Middle frontal gyrus (tissue), 1 donor: ENCODE measurements at regions not wholly inside any gene's neighbourhood (a gene's known extent, or its start where the extent isn't known, plus 50 kb on each side); places are given as distances from the start of the nearest gene placed in this dataset.

ENCODE experiments used
- DNase-seq: peaks from one replicate; pipeline ENCODE4 v3.0.0-alpha.2; 2015; ENCODE audit warnings: low spot score; ENCODE audit errors: extremely low spot score

DNA sequence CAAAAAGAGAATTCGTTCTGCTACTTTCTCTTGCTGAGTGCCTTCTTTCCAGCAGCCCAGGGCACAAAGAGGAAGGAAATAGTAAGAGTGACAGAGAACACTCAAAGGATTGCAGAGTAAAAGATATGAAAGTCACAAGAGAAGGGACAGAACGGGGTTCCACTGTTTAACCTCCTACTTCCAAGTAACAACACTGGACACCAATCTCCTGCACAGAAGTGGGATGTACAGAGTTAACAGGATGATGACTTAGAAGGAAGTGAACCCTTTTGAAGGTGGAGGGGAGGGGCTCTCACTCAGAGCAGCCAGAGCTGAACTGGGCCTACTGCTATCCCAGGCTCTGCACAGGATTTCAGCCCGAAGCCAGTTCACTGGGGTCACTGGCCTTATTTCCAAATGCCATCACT, 130.1 kb upstream of the PRICKLE2 start:
- no peak for DNase-seq

DNA sequence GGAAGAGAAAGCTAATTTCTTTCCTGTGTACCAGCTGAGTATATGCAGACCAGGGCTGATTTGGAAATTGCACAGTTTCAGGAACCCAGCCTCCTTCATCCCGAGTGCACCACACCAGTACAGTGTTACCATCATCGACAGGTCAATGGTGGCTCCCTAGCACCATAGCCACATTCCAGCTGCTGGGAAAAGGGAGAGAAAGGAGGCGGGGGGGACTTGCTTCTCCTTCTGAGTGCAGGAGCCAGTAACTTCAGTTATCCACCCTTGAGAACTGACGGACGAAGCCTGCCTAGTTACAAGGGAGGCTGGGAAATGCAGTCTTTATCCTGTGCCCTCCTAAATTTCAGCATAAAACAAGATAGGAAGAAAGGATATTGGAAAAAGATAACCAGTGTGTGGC, 129.7 kb upstream of the PRICKLE2 start:
- no peak for DNase-seq

DNA sequence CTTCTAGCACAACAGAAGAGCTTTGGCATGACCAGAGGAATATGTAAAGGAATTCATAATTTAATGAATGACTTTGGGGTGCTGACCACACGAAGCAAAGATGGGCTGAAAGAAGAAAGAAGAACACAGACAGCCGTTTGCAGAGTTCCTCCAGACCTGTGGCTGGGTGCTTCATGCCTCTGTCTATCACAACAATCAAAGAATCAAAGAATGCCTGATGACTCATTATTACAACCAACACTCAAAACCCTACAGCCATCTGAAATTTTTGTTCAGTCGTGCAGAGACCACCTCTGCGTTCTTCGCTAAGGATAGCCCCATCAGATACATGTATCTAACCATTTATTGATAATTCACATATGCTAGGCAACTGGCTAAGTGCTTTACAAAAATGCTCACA, 129.0 kb upstream of the PRICKLE2 start:
- DNase-seq, result no peak

DNA sequence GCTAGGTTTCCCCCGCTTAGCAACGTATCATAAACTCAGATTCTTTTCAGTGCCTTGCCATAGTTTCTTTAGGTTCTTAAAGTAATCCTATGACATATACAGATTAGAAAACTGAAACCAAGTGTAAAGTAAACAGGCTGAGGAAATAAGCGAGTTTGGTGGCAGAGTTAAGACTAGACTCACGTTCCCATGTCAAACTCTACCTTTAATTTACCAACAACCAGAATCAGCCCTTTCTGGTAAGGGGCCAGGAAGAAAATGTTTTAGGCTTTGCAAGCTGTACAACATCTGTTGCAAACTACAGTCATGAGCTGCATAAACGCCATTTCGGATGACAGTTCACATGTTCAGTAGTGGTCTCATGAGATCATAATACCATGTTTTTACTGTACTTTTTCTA, 128.0 kb upstream of the PRICKLE2 start:
- no peak for DNase-seq

DNA sequence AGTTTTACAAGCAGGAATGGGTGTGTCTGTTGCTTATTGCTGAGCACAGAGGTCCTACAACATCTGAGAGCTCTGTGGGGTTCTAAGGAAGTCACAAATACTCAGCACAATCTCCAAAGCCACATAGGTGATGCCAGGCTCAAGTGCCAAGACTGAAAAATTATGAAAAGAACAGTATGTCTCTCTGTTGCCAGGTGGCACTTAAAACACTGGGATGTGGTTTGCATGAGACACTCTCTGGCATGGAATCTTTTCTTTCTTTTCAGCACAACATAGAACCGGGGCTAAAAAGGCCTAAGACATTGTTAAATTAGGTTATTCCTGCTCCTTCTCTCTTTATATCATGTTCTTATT, 127.3 kb upstream of the PRICKLE2 start:
- DNase-seq, result no peak

DNA sequence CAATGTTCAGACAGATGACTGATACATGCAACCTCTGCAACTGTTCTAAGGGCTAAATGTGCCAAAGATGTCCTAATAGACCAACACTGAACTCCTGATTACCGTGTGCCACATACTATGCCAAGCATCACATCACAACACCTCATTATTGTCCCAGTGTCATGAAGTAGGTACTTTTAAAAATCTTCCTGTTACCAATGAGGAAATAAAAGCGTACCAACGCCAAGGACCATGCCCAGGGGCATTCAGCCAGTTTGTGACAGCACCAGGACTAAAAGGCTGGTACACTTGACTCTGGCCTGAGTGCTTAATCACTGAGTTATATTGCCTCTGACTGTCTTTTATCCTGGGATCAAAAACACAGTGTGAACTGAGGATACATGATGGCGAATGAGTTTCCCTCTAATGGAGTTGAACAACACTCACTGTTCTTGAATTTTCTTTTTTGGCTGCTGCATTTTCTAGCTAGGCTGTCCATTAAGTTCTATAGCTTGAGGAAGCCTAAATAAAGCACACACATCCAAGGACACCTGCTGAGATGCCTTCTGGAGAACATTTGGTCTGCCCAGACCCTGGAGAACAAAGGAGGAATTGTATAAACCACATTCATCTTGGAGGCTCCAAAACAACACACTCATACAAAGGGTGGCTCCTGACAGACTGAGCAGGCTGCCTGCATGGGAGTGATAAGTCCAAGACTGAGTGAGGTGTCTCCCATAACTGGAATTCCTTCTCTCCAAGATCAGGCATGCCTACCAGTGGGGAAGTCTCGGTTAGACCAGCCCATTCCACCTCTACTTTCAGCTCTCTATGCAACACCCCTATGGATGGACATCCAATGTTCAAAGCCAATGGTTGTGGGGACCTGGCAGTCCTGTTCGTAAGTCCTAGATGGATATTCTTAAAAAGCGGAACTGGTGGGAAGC, 126.7 kb upstream of the PRICKLE2 start:
- no peak for DNase-seq

DNA sequence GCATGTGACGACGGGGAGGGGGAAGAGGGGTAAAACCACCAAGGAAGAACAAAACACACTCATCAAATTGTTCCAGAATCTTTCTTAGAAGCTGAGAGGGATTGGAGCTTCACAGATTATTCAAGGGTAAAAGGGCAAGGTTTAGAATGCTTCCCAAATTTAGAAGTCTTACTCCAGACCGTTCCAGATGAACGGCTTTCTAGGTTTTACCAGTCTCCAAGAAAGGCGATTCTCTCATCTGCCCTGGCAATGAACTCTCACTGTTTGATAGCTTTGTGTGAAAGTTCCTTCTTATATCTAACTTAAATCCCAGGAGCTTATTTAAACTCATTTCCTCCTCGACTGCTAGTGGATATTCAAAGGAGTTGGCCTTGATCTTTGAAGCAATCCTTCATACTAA, 124.3 kb upstream of the PRICKLE2 start:
- no peak for DNase-seq

DNA sequence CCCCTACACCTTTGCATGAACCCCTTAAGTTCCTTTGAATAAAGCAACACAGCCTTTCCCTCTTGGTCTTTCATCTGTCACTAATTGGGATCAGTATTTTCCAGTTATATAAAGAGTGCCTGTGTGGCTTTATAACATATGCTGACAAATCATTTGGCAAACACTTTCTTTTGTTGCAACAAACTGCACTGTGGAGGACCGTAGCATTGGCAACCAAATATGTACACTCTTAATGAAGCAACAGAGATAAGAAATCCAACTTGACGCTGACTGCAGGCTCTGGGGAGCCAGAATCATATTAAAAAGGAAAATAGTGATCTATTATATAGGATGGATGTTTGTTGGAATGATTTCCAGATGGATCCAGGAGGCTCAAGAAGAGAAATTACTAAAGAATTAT, 120.1 kb upstream of the PRICKLE2 start:
- no peak for DNase-seq

DNA sequence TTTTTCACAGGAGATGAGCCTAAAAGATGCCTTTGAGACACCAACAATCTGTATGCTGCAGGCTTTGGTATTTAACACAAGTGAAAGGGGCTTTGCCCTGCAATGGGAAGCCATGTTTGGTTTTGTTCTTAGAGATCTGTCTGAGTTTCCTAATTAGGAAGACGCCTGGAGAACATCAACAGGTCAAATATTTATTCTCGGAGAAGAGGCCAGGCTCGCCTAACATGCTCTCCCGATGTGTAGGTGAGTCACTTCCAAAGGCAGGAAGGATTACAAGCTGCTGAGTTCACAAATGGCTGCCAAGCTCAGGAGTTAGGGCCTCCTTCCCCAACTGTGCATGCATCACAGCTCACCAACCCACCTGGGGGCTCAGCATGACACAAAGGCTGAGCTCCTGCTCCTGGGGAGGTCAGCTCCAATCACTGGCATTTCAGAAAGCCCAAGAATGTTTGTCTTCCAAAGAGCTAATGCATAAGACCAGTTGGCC, 119.5 kb upstream of the PRICKLE2 start:
- DNase-seq, result no peak

DNA sequence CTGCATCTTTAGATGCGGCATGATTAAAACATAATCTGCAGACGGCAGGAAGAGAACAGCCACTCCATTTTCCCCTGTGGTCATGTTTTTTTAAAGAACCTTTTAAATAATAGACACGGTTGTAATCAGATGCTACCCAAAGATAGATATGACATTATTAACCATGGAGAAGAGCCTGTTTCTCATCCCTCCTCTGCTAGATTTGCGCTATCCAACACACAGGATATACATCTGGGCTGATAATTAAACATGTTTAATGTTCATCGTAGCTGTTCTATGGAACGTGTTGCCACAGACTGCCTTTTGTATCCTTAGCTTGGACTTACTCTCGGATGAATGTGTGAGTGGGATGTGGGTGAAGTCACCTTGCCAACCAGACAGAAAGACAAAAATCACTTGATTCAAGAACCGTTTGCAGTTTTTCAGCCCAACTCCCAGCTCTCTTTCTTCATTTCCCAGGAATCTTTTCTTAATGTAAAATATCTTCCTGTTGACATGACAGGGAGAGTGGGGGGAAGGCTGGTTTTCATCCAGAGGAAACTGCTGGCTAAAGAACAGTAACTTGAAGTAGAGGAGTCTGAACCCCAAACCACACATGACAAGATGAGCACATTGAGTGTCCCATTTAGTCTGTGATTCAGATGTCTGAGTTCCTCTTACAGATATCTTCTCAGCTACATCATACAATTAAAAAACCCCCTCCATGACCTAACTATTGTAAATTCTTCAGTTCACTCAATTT, 118.6 kb upstream of the PRICKLE2 start:
- DNase-seq, result no peak

DNA sequence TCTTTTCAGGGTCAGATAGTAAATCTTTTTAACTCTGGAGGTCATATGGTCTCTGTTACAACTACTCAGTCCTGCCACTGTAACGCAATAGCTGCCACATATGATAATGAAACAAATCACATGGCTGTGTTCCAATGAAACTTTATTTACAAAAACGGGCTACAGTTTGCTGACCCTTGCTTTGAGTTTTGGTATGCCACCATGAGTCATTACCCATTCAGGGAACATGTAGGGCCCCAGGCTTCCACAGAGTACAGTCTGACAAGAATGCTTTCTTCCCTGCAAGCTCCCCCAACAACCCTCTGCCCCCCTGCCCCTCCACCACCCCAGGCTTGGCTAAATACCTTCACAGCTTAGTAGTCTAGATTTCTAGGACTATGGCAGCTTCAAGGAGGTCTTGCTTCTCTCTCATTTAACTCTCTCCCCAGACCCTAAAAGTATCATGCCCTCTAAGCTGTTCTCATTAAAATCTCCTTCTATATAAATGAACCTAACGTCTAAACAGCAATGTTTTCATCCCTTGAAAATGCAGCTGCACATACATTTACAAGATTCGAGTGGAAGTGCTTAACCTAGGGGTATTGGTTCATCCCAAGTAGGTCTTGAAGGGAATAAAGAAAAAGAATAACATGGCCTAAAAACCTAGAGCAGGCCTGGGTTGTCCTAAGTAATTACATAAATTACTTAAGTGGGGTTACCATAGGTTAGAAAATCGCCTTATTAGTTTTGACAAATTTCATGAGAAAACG, 117.8 kb upstream of the PRICKLE2 start:
- DNase-seq, result no peak

DNA sequence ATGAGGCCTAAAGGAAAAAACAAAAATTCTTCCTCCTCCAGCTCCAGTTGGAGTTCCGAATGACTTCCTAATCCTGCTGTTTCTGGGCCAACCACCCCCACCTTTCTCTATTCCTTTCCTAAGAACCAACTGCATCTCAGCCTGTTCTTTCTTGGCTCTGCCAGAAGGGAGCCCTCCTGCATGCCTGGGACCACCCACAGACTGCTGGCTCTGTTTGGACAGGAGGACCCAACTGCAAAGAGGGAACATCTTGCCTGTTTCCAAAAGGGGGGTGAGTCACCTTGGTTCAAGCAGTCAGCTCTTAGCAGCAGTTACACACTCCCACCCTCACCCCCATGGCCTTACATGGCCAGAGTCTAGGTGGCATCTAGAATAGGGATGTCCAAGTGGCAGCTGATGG, 116.0 kb upstream of the PRICKLE2 start:
- DNase-seq, result no peak

DNA sequence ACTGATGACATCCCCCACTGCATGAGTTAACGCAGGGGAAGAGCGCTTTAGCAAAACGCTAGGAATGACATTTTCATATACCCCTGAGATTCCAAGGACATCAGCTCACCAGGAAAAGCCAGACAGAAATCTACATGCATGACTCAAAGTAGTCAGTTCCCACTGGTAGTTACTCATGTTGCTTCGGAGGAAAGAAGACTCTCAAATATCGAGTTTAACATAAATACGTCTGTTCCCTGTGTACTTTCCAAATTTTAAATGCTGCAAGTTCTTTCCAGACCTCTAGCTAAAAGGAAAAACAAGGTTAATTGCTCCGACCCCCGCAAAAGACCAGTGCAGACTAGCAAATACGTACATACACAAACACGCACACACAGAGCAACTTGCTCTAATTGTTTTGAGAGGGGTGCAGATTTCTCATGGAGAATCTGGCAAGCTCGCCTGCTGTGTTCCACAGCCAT, 115.4 kb upstream of the PRICKLE2 start:
- DNase-seq, result no peak

DNA sequence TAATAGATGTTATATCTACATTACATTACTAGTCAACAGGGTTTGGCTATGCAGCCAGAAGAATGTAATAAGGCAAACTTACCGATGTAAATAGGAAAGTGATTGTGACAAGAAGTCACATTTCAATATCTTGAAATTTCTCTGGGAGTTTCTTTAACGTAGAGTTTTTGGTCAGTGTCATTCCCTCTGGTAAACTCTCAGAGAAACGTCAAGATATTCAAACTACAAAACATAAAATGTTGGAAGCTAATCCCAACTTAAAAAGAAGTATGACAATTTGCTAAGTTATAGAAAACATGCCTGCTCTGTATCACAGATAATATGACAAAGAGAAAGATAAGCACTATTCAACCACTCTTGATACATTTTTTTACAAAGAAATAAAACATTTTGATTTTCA, 111.2 kb upstream of the PRICKLE2 start:
- DNase-seq, result no peak

DNA sequence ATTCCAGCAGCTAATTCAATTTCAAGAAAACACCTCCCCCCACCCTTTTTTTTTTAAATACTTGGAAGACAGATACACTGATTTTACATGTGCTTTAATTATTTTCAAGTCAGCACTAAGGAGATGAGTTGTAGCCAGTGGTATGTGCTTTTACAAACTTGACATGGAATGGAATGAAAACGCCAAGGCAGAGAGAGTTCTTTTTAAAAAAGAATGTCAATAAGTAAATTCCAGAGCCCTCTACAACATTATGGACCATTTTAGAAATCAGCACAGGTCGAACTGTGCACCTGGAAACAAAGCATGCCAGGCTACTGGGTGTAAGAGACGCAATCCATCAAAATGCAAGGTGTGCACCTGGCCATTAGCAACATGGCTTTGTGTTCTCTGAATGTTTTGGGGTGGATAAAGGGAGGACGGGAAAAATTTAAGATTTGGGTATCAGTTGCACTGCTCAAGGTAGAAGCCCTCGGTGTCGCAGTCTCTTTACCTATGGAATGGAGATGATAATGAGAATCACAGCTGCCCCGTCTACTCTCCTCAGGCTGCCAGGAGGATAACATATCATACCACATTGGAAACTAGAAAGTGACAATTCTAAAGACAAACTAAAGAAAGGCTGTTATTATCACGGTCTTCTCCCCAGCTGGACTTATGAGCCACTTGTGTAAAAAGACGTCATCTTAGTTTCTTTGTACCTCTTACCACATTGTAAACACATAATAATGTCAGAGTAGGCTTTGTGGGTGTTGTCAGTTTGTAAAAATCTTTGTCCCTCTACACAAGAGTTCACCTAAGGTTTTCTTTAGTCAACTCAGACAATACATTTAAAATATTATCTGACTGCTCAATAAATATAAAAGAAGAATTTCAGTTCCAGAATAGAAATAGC, 107.4 kb upstream of the PRICKLE2 start:
- no peak for DNase-seq

DNA sequence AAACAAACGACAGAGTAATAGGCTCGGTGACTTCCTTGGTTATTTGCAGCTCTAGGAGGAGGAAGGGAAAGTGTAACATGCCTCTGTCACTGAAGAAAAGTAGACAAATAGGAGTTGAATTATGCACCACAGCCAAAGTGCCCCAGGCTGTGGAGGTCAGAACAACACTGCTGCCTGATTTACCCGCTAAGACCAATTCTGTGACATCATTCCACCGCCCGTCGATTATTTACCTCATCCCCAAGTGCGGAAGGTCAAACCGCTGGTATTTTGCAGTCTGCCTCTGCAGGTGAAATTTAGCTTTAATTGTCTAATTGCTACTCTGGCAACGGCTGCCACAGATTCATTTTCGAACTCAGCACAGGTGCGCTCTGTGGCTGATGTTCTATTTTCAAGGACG, 106.3 kb upstream of the PRICKLE2 start:
- DNase-seq, result no peak

DNA sequence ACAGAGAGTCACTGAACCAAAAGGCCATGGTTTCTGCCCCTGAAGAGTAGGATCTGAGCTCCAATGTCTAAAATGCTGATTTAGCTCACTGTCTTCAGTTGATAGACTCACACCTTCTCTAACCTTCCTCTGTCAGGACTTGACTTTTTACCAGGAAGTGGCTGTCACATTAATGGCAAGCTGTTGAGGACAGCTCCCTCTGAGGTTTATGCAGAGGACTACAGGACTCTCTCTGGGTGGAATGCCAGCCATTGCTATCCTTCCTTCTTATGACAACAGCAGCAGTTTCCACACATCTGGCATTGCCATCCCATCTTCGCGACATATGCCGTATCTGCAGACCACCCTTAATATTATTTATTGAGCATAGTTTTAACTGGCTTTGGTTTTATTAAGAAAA, 103.8 kb upstream of the PRICKLE2 start:
- no peak for DNase-seq

DNA sequence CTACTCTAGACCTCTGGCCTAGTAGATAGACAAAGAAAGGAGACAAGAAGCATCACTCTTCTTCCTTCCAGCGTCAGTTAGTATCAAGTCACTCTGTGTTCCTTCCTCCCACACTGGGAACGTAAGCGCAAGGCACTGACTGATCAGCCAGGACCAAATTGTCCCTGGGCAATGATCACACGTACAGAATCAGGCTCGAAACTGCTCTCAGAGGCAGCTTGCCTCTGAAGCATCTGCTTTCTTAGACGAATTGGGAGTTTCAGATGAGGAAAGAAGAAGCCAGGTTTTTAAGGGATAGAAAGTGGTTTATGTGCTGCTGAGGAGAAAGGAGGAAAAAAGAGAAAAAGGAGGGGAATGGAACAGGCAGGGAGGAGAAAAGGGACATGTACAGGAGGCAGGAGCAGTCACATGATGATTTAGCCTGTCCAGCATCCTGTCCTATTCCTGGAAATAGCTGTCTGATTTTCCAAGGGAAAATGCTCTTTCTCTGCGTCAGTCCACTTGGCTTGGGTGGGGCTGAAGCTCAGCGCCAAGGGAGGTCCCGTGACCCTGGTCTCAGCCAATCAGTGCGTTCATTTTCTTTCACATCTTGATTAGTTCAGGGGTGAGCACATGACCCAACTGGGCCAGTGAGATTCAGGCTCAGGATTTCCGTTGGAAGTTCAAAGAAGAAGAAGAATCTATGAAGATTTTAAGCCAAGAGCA, 102.0 kb upstream of the PRICKLE2 start:
- peak; percentile 30 for DNase-seq

DNA sequence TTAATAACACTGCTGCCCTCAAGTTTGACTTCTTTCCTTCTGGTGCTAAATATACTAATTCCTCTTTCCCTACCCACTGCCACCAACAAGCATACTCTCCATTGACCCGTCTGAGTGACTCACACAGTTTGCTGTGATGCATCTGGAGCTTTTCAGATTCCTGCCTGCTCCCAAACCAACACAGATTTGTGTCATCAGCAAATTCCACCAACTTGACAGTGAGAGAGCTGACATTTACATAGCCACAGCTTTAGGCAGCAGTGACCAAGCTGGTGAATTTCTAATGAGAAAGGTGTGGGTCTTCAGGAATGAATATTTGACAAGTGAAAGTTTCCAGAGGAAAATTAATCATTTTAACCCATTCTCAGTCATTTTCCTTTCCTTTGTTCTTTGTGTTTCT, 96.5 kb upstream of the PRICKLE2 start:
- no peak for DNase-seq

DNA sequence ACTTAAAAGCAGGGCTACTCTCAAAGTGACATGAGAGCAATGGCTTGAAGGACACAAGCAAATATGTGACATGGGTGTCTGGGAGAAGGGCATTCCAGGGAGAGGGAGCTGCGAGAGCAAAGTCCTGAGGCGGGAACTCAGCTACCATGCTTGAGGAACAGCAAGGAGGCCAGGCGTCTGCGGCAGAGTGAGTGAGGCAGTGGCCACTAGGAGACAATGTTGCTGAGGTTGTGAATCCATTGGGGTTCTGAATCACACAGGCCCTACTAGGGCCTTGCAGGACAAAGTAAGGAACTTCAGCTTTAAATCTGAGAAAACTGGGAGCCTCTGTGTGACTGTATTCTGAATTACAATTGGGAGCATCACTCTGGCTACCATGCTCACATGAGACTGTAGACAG, 94.1 kb upstream of the PRICKLE2 start:
- DNase-seq, result no peak
